IMR-90 (cell line): ENCODE measurements at regions not wholly inside any gene's neighbourhood (a gene's known extent, or its start where the extent isn't known, plus 50 kb on each side); places are given as distances from the start of the nearest gene placed in this dataset.

Experiments used
- ATAC-seq: fragments of 200-7000 bp; cut with Tn5 transposase; 2 replicates; pipeline ENCODE4 v1.9.1; 2020; ENCODE audit warnings: low read depth, mild to moderate bottlenecking, moderate library complexity
- BruUV-seq: library from RNA; stranded (reverse); fragments of 400-500 nt; replicated peaks from 2 replicates; lab custom pipeline; 2021; lab: Mats Ljungman, UMichigan
- CTCF ChIA-PET: fragments of 300-600 bp; formaldehyde crosslinking; extraction: SDS; loops from one replicate; lab custom pipeline; 2021; ENCODE audit warnings: antibody characterized with exemption; lab: Yijun Ruan, JAX
- POLR2A ChIA-PET: fragments of 300-600 bp; sonication (Branson Sonifier 250); formaldehyde crosslinking; loops from one replicate; lab custom pipeline; 2022; ENCODE audit warnings: antibody characterized with exemption; ENCODE audit not compliant: unreplicated experiment; lab: Charles Lee
- DNase-seq: peaks from one replicate; pipeline ENCODE4 v3.0.0; 2013
- H2AFZ ChIP-seq: replicated peaks from 2 replicates; pipeline ENCODE3; 2013; ENCODE audit warnings: low read length, mild to moderate bottlenecking; ENCODE audit not compliant: poor library complexity
- H2AK5ac ChIP-seq: 2 replicates; pipeline ENCODE4 v1.6.1; 2013; ENCODE audit warnings: low read depth, low read length, inconsistent platforms
- H2AK9ac ChIP-seq: replicated peaks from 2 replicates; pipeline ENCODE3; 2013; ENCODE audit warnings: mild to moderate bottlenecking, low read depth, low read length, moderate library complexity; ENCODE audit not compliant: poor library complexity
- H2BK120ac ChIP-seq: 2 replicates; pipeline ENCODE4 v1.6.1; 2013; ENCODE audit warnings: low read depth, low read length, inconsistent platforms
- H2BK15ac ChIP-seq: 3 replicates; pipeline ENCODE4 v1.6.1; 2013; ENCODE audit warnings: low read depth, low read length, inconsistent platforms
- H2BK20ac ChIP-seq: 2 replicates; pipeline ENCODE4 v1.6.1; 2013; ENCODE audit warnings: low read depth, mild to moderate bottlenecking, inconsistent platforms, low read length, moderate library complexity
- H2BK5ac ChIP-seq: 2 replicates; pipeline ENCODE4 v1.6.1; 2013; ENCODE audit warnings: mild to moderate bottlenecking, low read depth, low read length, inconsistent platforms; ENCODE audit not compliant: poor library complexity, severe bottlenecking
- H3K14ac ChIP-seq: replicated peaks from 2 replicates; pipeline ENCODE4 v1.6.1; 2013; ENCODE audit warnings: low read depth, low read length, inconsistent platforms
- H3K18ac ChIP-seq: 2 replicates; pipeline ENCODE4 v1.6.1; 2013; ENCODE audit warnings: low read depth, low read length, control low read depth
- H3K23ac ChIP-seq: 2 replicates; pipeline ENCODE4 v1.6.1; 2013; ENCODE audit warnings: low read depth, low read length, inconsistent platforms
- H3K27ac ChIP-seq: 2 replicates; pipeline ENCODE4 v1.5.1; 2013; ENCODE audit warnings: mild to moderate bottlenecking, control low read depth, low read length; ENCODE audit not compliant: insufficient read depth
- H3K27me3 ChIP-seq: 2 replicates; pipeline ENCODE4 v1.6.1; 2013; ENCODE audit warnings: low read length; ENCODE audit not compliant: control insufficient read depth, insufficient read depth
- H3K36me3 ChIP-seq: 2 replicates; pipeline ENCODE4 v1.6.1; 2013; ENCODE audit warnings: low read length, mixed read lengths; ENCODE audit not compliant: control insufficient read depth, insufficient read depth
- H3K4ac ChIP-seq: 2 replicates; pipeline ENCODE4 v1.6.1; 2013; ENCODE audit warnings: low read depth, low read length, inconsistent platforms
- H3K4me1 ChIP-seq: 2 replicates; pipeline ENCODE4 v1.6.1; 2013; ENCODE audit warnings: low read length, mixed read lengths; ENCODE audit not compliant: control insufficient read depth, insufficient read depth
- H3K4me2 ChIP-seq: 2 replicates; pipeline ENCODE4 v1.6.1; 2013; ENCODE audit warnings: low read depth, mild to moderate bottlenecking, control low read depth, low read length, moderate library complexity
- H3K4me3 ChIP-seq: 2 replicates; pipeline ENCODE4 v1.5.1; 2013; ENCODE audit warnings: low read depth, mild to moderate bottlenecking, control low read depth, low read length, moderate library complexity; ENCODE audit not compliant: insufficient read depth
- H3K56ac ChIP-seq: 2 replicates; pipeline ENCODE4 v1.6.1; 2013; ENCODE audit warnings: low read length, inconsistent platforms; ENCODE audit not compliant: insufficient read depth; ENCODE audit errors: extremely low read depth
- H3K79me1 ChIP-seq, 2 experiments: 2 replicates each; pipeline ENCODE4 v1.6.1; 2013; ENCODE audit warnings: low read length in 2 of 2, inconsistent platforms in 1 of 2, low read depth in 1 of 2
- H3K9ac ChIP-seq: 2 replicates; pipeline ENCODE4 v1.6.1; 2013; ENCODE audit warnings: low read depth, low read length, control low read depth
- H3K9me1 ChIP-seq: 2 replicates; pipeline ENCODE4 v1.6.1; 2013; ENCODE audit warnings: low read length, inconsistent platforms; ENCODE audit not compliant: insufficient read depth
- H3K9me3 ChIP-seq: 2 replicates; pipeline ENCODE4 v1.6.1; 2013; ENCODE audit warnings: low read length; ENCODE audit not compliant: control insufficient read depth, insufficient read depth
- H4K20me1 ChIP-seq: 2 replicates; pipeline ENCODE4 v1.6.1; 2013; ENCODE audit warnings: low read length, inconsistent platforms; ENCODE audit not compliant: insufficient read depth
- H4K5ac ChIP-seq: 2 replicates; pipeline ENCODE4 v1.6.1; 2013; ENCODE audit warnings: mild to moderate bottlenecking, low read depth, low read length, control low read depth
- H4K8ac ChIP-seq, 2 experiments: 2 replicates each; pipeline ENCODE4 v1.6.1; 2013; ENCODE audit warnings: low read depth in 2 of 2, low read length in 2 of 2, control low read depth in 1 of 2, inconsistent platforms in 1 of 2
- H4K91ac ChIP-seq: 2 replicates; pipeline ENCODE4 v1.6.1; 2013; ENCODE audit warnings: low read depth, low read length, inconsistent platforms; ENCODE audit not compliant: insufficient read depth
- CEBPB ChIP-seq: IDR thresholded peaks from 2 replicates; pipeline ENCODE4 v1.6.1; 2012; ENCODE audit warnings: low read depth, low read length, improper control_type of control experiment
- CTCF ChIP-seq: conservative IDR thresholded peaks from 2 replicates; pipeline ENCODE4 v1.5.1; 2012; ENCODE audit warnings: mild to moderate bottlenecking, low read depth, low read length, improper control_type of control experiment
- ELK1 ChIP-seq: fragments of 150-350 bp; IDR thresholded peaks from 2 replicates; pipeline ENCODE4 v1.6.1; 2016; ENCODE audit warnings: low read depth, mild to moderate bottlenecking, low read length, moderate library complexity, borderline replicate concordance
- MAFK ChIP-seq: IDR thresholded peaks from 2 replicates; pipeline ENCODE4 v1.6.1; 2012; ENCODE audit warnings: low read depth, low read length, improper control_type of control experiment
- MAZ ChIP-seq: IDR thresholded peaks from 2 replicates; pipeline ENCODE4 v1.6.1; 2012; ENCODE audit warnings: low read depth, mild to moderate bottlenecking, low read length, improper control_type of control experiment, moderate library complexity, borderline replicate concordance
- RAD21 ChIP-seq: IDR thresholded peaks from 2 replicates; pipeline ENCODE4 v1.6.1; 2012; ENCODE audit warnings: low read length, improper control_type of control experiment
- RCOR1 ChIP-seq: IDR thresholded peaks from 2 replicates; pipeline ENCODE4 v1.6.1; 2012; ENCODE audit warnings: mild to moderate bottlenecking, low read length, improper control_type of control experiment; ENCODE audit not compliant: insufficient replicate concordance
- SMC3 ChIP-seq: fragments of 150-350 bp; IDR thresholded peaks from 2 replicates; pipeline ENCODE4 v1.6.1; 2016; ENCODE audit warnings: low read depth, mild to moderate bottlenecking, antibody characterized with exemption, low read length, moderate library complexity
- WGBS, 2 experiments: methylation state at CpG; one replicate each; pipeline versions ENCODE4 v1.1.5 to v1.1.7; 2013; ENCODE audit warnings: missing lambda C conversion rate in 2 of 2; ENCODE audit not compliant: insufficient read length in 1 of 2; ENCODE audit errors: extremely low coverage in 2 of 2; 5-methylcytosine and 5-hydroxymethylcytosine counted together
- dilution Hi-C: fragments of 300-500 bp; cut with HindIII; formaldehyde crosslinking; loops from one replicate; pipeline ENCODE4 v1.14.3; 2018; ENCODE audit warnings: low sequenced_read_pairs; ENCODE audit not compliant: unreplicated experiment
- in situ Hi-C: fragments of 300-500 bp; cut with MboI; formaldehyde crosslinking; loops from 3 replicates; pipeline ENCODE4 v1.14.3; 2019; ENCODE audit warnings: low sequenced_read_pairs, inconsistent platforms, mixed read lengths
- intact Hi-C: fragments of 100-400 bp; cut with micrococcal nuclease; formaldehyde crosslinking; loops from 2 replicates; pipeline ENCODE4 v1.10.0; 2022

GRCh38 chr16:49921791-49922456 is 66.0 kb upstream of the ZNF423 start:
- DNase-seq: peak; percentile 17
- H3K36me3 ChIP-seq: no peaks in the 10 kb centered on the region
- H3K9ac ChIP-seq: no peak overlapping the region
- H3K4me1 ChIP-seq: no peaks in the 10 kb centered on the region
- H3K27me3 ChIP-seq: no peaks in the 10 kb centered on the region
- dilution Hi-C loops (no loop called here), in situ Hi-C loops (no loop called here), intact Hi-C loops (loop anchor here (1.0 to 5.0 kb wide), 2 partner anchors 313 to 430 kb away; no protein-coding TSS in a partner anchor)
- no peak overlapping the region for H3K4ac ChIP-seq
- BruUV-seq: no TSS peak
- peak overlapping the region; percentile 41 for H2AFZ ChIP-seq
- H3K14ac ChIP-seq: no peak overlapping the region
- no peak overlapping the region for H2AK5ac ChIP-seq
- H2BK120ac ChIP-seq: no peak overlapping the region
- no peak overlapping the region for H4K8ac ChIP-seq
- H2BK5ac ChIP-seq: no peak overlapping the region
- H3K4me2 ChIP-seq: no peak overlapping the region
- no peak overlapping the region for H3K4me3 ChIP-seq
- H4K20me1 ChIP-seq: no peaks in the 10 kb centered on the region
- no peak overlapping the region for H2BK15ac ChIP-seq
- POLR2A ChIA-PET: no interaction called here
- no peak overlapping the region for H3K18ac ChIP-seq
- CTCF ChIA-PET: interaction anchor here (0.6 kb wide), 1 partner anchor 428 kb away, joined by 3 read pairs; no protein-coding TSS in a partner anchor
- H3K23ac ChIP-seq: no peak overlapping the region
- H3K9me3 ChIP-seq: no peaks in the 10 kb centered on the region
- no CpG with 5 or more reads among the region's 6 CpGs for WGBS, 2 experiments
- no peaks in the 10 kb centered on the region for H3K9me1 ChIP-seq
- H3K56ac ChIP-seq: no peak overlapping the region
- H3K27ac ChIP-seq: no peak overlapping the region
- no peak overlapping the region for H4K91ac ChIP-seq
- no peak overlapping the region for H4K5ac ChIP-seq
- ATAC-seq: peak; percentile 42; the same call in 1 of the 2 replicates
- TF ChIP-seq CEBPB (no peak), RCOR1 (no peak), ELK1 (no peak), RAD21 (peak; percentile 58), MAFK (no peak), SMC3 (peak; percentile 46), MAZ (no peak), CTCF (peak; percentile 47)
- no peaks in the 10 kb centered on the region for H3K79me1 ChIP-seq
- no peak overlapping the region for H2BK20ac ChIP-seq
- H2AK9ac ChIP-seq: no peak overlapping the region
